Activated CD8-positive, alpha-beta T cell treated with anti-CD3 and anti-CD28 coated beads for 36 hours (primary cell): ENCODE measurements at regions not wholly inside any gene's neighbourhood (a gene's known extent, or its start where the extent isn't known, plus 50 kb on each side); places are given as distances from the start of the nearest gene placed in this dataset.

Experiments
- ATAC-seq: fragments of 200-7000 bp; cut with Tn5 transposase; one replicate; pipeline ENCODE4 v1.10.0; 2021; ENCODE audit warnings: mild to moderate bottlenecking, moderate library complexity
- CTCF ChIA-PET: fragments of 350-600 bp; sonication (Branson Sonifier 250); formaldehyde crosslinking; loops from one replicate; lab custom pipeline; 2021; ENCODE audit warnings: antibody characterized with exemption; lab: Charles Lee
- POLR2A ChIA-PET: fragments of 350-600 bp; sonication (Branson Sonifier 250); formaldehyde crosslinking; loops from one replicate; lab custom pipeline; 2021; ENCODE audit warnings: antibody characterized with exemption; lab: Charles Lee
- DNase-seq: peaks from one replicate; pipeline ENCODE4 v3.0.0-alpha.2; 2020
- H3K27ac Mint-ChIP-seq: one replicate; pipeline ENCODE4 v1.8.0; 2021; ENCODE audit warnings: mild to moderate bottlenecking, mixed read lengths
- H3K27me3 Mint-ChIP-seq: one replicate; pipeline ENCODE4 v1.8.0; 2021; ENCODE audit warnings: mixed read lengths
- H3K36me3 Mint-ChIP-seq: one replicate; pipeline ENCODE4 v1.8.0; 2021; ENCODE audit warnings: low read depth, mixed read lengths
- H3K4me1 Mint-ChIP-seq: one replicate; pipeline ENCODE4 v1.8.0; 2021; ENCODE audit warnings: low read depth, mixed read lengths
- H3K4me3 Mint-ChIP-seq: one replicate; pipeline ENCODE4 v1.8.0; 2021; ENCODE audit warnings: mild to moderate bottlenecking, moderate library complexity, mixed read lengths
- H3K9me3 Mint-ChIP-seq: one replicate; pipeline ENCODE4 v1.8.0; 2021; ENCODE audit warnings: mixed read lengths
- intact Hi-C: fragments of 100-400 bp; cut with micrococcal nuclease; formaldehyde crosslinking; loops from one replicate; pipeline ENCODE4 v1.10.0; 2022
- TF ChIP-seq, protein P1 (sequence below): fragments of 200-600 bp; IDR thresholded peaks from one replicate; pipeline ENCODE4 v1.8.0; 2022; ENCODE audit warnings: antibody characterized with exemption, mild to moderate bottlenecking

DNA sequence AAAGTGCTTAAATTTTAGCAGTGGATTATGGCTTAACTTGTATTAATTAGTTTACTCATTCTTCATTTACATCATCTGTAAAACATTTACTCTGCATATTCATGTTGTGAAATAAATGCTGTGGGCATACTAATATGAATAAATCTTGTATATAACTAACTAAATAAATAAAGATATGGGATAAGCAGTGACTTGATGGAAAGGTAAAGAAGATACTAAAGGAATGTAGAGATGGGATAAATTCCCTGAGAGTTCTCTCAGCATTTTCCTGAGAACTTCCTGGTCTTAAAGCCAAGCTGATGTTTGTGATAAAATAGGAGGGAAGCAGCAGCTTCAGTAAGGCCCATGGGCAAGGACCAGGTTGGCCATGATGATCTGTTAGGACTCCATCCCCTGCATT, 652.1 kb downstream of the RNF144B start:
- H3K4me3 Mint-ChIP-seq = no peak overlapping the region
- CTCF ChIA-PET = no interaction called here

DNA sequence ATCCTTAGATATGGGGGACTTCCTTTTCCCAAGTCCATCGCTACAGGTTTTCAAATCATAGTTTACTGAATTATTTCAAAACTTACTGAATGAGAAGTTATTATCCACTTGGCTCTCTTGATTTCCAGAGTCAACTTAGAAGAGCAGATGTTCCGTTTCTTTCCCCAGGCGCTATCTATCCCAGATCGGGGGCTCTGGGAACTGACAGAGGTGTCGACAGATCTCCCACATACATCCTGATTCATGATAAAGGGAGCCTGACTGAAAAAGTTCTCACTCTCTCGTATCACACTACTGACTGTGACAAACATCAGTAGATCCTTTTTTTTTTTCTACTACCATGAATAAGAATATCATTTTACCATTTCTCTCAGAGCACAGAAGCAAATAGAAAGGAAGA, 654.8 kb downstream of the RNF144B start:
- DNase-seq = no peak
- H3K27ac Mint-ChIP-seq = no peak overlapping the region
- H3K4me3 Mint-ChIP-seq = no peak overlapping the region
- H3K9me3 Mint-ChIP-seq = peaks cover 2% of the 10 kb centered on the region
- ChIA-PET POLR2A (no interaction called here), CTCF (no interaction called here)
- no peaks in the 10 kb centered on the region for H3K36me3 Mint-ChIP-seq
- H3K4me1 Mint-ChIP-seq = no peaks in the 10 kb centered on the region
- no peak for ATAC-seq
- intact Hi-C loops = no loop called here
- TF ChIP-seq, protein P1, sequence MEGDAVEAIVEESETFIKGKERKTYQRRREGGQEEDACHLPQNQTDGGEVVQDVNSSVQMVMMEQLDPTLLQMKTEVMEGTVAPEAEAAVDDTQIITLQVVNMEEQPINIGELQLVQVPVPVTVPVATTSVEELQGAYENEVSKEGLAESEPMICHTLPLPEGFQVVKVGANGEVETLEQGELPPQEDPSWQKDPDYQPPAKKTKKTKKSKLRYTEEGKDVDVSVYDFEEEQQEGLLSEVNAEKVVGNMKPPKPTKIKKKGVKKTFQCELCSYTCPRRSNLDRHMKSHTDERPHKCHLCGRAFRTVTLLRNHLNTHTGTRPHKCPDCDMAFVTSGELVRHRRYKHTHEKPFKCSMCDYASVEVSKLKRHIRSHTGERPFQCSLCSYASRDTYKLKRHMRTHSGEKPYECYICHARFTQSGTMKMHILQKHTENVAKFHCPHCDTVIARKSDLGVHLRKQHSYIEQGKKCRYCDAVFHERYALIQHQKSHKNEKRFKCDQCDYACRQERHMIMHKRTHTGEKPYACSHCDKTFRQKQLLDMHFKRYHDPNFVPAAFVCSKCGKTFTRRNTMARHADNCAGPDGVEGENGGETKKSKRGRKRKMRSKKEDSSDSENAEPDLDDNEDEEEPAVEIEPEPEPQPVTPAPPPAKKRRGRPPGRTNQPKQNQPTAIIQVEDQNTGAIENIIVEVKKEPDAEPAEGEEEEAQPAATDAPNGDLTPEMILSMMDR = no peak
- no peaks in the 10 kb centered on the region for H3K27me3 Mint-ChIP-seq

More for the DNA sequence above, 652.1 kb downstream of the RNF144B start:
- Mint-ChIP-seq H3K36me3 (no peaks in the 10 kb centered on the region), H3K27ac (no peak overlapping the region), H3K9me3 (peaks cover 2% of the 10 kb centered on the region), H3K4me1 (no peaks in the 10 kb centered on the region), H3K27me3 (no peaks in the 10 kb centered on the region)
- POLR2A ChIA-PET = no interaction called here
- intact Hi-C loops = no loop called here
- TF ChIP-seq, protein P1 = no peak
- DNase-seq (no peak), ATAC-seq (no peak)

DNA sequence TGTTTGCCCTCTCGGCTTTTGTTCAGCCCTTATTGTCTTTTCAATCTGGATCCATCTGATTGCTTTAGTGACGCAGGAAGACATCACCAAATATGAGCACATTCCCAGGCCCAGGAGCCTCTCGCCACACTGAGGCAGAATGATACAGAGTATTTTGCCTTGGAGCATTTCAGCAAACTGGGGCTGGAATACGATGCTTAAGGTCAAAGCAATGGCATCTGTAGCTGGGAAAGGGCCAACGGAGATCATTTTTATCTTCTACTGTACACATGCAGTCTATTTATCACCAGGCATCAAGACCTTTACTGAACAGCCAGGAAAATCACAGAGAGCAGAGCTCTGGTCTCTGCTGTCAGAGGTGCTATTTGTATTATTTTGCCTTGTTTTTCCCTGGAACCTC, 655.3 kb downstream of the RNF144B start:
- POLR2A ChIA-PET = no interaction called here
- Mint-ChIP-seq H3K4me1 (no peaks in the 10 kb centered on the region), H3K4me3 (no peak overlapping the region), H3K27ac (no peak overlapping the region), H3K27me3 (no peaks in the 10 kb centered on the region), H3K9me3 (peaks cover 2% of the 10 kb centered on the region), H3K36me3 (no peaks in the 10 kb centered on the region)
- intact Hi-C loops = no loop called here
- CTCF ChIA-PET = no interaction called here
- TF ChIP-seq, protein P1 = no peak
- DNase-seq (no peak), ATAC-seq (no peak)

DNA sequence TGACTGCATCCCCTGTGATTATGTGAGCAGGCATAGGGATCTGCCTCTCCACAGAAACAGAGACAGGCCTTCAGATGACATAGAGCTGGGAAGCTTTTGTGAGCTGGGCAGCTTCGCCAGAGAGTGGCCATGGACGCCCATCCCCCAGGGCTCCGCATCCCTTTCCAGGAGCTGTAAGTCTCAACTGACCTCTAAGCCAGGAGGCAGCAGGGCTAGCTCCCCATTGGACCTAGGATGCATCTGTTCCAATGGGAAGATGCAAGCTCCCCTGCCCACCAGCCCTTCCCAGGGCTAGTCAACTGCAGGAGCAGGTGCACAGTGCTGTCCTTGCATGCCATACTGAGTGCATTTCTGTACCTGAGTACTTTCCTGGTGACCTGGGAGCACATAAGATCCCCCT, 663.6 kb downstream of the RNF144B start:
- intact Hi-C loops = no loop called here
- Mint-ChIP-seq H3K27me3 (no peaks in the 10 kb centered on the region), H3K9me3 (peaks cover 4% of the 10 kb centered on the region), H3K4me3 (no peak overlapping the region), H3K36me3 (no peaks in the 10 kb centered on the region), H3K4me1 (no peaks in the 10 kb centered on the region), H3K27ac (no peak overlapping the region)
- ChIA-PET CTCF (no interaction called here), POLR2A (no interaction called here)
- TF ChIP-seq, protein P1 = no peak
- DNase-seq = no peak
- no peak for ATAC-seq

DNA sequence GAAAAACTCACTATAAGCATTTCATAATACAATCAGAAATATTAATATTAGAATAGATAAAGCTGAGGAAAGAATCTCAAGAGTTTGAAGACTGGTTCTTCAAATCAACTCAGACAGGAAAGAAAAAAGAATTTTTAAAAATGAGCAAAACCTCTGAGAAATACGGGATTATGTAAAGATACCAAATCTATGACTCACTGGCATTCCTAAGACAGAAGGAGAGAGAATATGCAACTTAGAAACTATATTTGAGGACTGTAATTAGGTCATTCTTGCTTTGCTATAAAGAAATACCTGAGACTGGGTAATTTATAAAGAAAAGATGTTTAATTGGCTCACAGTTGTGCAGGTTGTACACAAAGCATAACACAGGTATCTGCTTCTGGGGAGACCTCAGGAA, 665.1 kb downstream of the RNF144B start:
- POLR2A ChIA-PET = no interaction called here
- CTCF ChIA-PET = no interaction called here
- no peak overlapping the region for H3K4me3 Mint-ChIP-seq

More for the DNA sequence above, 665.1 kb downstream of the RNF144B start:
- no peaks in the 10 kb centered on the region for H3K27me3 Mint-ChIP-seq
- ATAC-seq (no peak), DNase-seq (no peak)
- H3K9me3 Mint-ChIP-seq = peaks cover 8% of the 10 kb centered on the region
- intact Hi-C loops = no loop called here
- TF ChIP-seq, protein P1 = no peak
- H3K27ac Mint-ChIP-seq = no peak overlapping the region
- no peaks in the 10 kb centered on the region for H3K4me1 Mint-ChIP-seq
- no peaks in the 10 kb centered on the region for H3K36me3 Mint-ChIP-seq
